ENCODE measurements at regions not wholly inside any gene's neighbourhood (a gene's known extent, or its start where the extent isn't known, plus 50 kb on each side); places are given as distances from the start of the nearest gene placed in this dataset.

DNA sequence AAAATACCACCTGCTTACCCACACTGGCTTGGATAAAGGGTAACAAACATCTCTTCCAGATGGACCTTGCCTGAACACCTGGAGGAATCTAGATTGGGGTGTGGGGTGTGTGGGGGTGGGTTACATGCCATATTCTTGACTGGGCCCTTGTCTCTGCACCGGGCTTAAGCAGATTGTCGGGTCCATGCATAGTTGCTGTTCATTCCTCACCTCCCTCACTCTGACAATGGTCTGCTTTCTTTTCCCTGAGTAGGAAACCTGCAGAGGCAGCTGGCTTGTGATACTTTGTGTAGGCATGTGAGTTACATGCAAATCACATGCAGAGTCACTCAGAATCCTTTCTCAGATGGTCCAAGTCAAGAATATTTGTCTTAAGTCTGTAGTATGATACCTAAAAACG, 112.8 kb upstream of the GLS start:
- Histone ChIP-seq H3K9me3 (no peaks in the 10 kb centered on the region), H3K36me3 (replicated peaks in 1 of 2; ENCODE audit: insufficient read depth in 1 of 2, low read depth in 2 of 2) (no peaks in the 10 kb centered on the region), H3K4me3 (no peak overlapping the region), H3K27me3 (no peaks in the 10 kb centered on the region), H3K27ac (no peak overlapping the region), H3K4me1 (no peaks in the 10 kb centered on the region)
- ATAC-seq (no peak), DNase-seq (no peak)
- 58 to 59% methylated on average over 3 of the region's 3 CpGs for WGBS, 2 donors
- intact Hi-C loops (cut with DNase I): no loop called here
- TF ChIP-seq POLR2A (IDR thresholded peaks at IDR 0.05) (no peak), CTCF (IDR thresholded peaks at IDR 0.05) (no peak)

- intact Hi-C loops (cut with DNase I): no loop called here
- Histone ChIP-seq H3K4me1 (no peaks in the 10 kb centered on the region), H3K4me3 (no peak overlapping the region), H3K36me3 (replicated peaks in 1 of 2; ENCODE audit: insufficient read depth in 1 of 2, low read depth in 2 of 2) (no peaks in the 10 kb centered on the region), H3K9me3 (no peaks in the 10 kb centered on the region), H3K27me3 (no peaks in the 10 kb centered on the region), H3K27ac (no peak overlapping the region)
- TF ChIP-seq POLR2A (IDR thresholded peaks at IDR 0.05) (no peak), CTCF (IDR thresholded peaks at IDR 0.05) (no peak)
- DNase-seq (no peak), ATAC-seq (no peak)
Measured at GRCh38 chr2:190769258-190769657, 111.4 kb upstream of the GLS start.

- no peak for TF ChIP-seq POLR2A (IDR thresholded peaks at IDR 0.05)
Measured at GRCh38 chr2:190771726-190772125, 108.9 kb upstream of the GLS start.

DNA sequence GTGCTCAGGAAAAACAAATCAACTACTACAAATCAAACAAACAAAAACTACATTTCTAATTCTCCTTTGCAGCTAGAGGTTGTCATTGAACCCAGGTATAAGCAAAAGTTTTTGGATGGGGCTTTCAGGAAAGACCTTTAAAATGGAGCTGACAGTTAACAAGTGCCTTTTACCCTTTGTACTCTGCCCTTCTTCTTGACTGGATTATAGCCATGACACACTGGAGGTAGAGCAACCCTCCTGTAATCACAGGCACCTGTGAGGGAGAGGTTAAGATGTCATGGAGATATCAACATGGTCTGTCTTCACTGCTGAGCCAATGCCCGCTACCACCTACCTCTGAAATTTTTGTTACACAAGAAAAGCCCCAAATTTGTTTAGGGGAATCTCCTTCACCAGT, 100.0 kb upstream of the GLS start:
- H3K4me1 ChIP-seq: peaks cover 3% of the 10 kb centered on the region
- H3K27me3 ChIP-seq: no peaks in the 10 kb centered on the region
- DNase-seq: no peak
- TF ChIP-seq CTCF (IDR thresholded peaks at IDR 0.05) (no peak), POLR2A (IDR thresholded peaks at IDR 0.05) (no peak)
- ATAC-seq: no peak
- 54 to 85% methylated on average over 1 of the region's 1 CpG for WGBS, 2 donors
- peaks cover 0 to 2% (median 0%) of the 10 kb centered on the region in 3 donors for H3K9me3 ChIP-seq
- no peaks in the 10 kb centered on the region for H3K36me3 ChIP-seq (replicated peaks in 1 of 2; ENCODE audit: insufficient read depth in 1 of 2, low read depth in 2 of 2)
- H3K4me3 ChIP-seq: no peak overlapping the region
- no peak overlapping the region for H3K27ac ChIP-seq
- intact Hi-C loops (cut with DNase I): no loop called here

More at GRCh38 chr2:190771726-190772125, 108.9 kb upstream of the GLS start:
- intact Hi-C loops (cut with DNase I): no loop called here
- Histone ChIP-seq H3K4me1 (no peaks in the 10 kb centered on the region), H3K9me3 (no peaks in the 10 kb centered on the region), H3K36me3 (replicated peaks in 1 of 2; ENCODE audit: insufficient read depth in 1 of 2, low read depth in 2 of 2) (no peaks in the 10 kb centered on the region), H3K4me3 (no peak overlapping the region), H3K27me3 (no peaks in the 10 kb centered on the region), H3K27ac (no peak overlapping the region)
- DNase-seq: no peak
- ATAC-seq: no peak

- intact Hi-C loops (cut with DNase I): no loop called here
- H3K27me3 ChIP-seq: no peaks in the 10 kb centered on the region
- 16 to 29% methylated on average over 4 of the region's 4 CpGs for WGBS, 2 donors
- DNase-seq (peak; percentile 55 to 60 (median 58)), ATAC-seq (peak; percentile 67)
- TF ChIP-seq CTCF (IDR thresholded peaks at IDR 0.05) (peak; percentile 16 to 83 (median 63)), POLR2A (IDR thresholded peaks at IDR 0.05) (no peak)
- H3K36me3 ChIP-seq (replicated peaks in 1 of 2; ENCODE audit: insufficient read depth in 1 of 2, low read depth in 2 of 2): no peaks in the 10 kb centered on the region
- peaks cover 11% of the 10 kb centered on the region for H3K4me1 ChIP-seq
- peaks cover 0 to 2% (median 0%) of the 10 kb centered on the region in 3 donors for H3K9me3 ChIP-seq
- no peak overlapping the region for H3K4me3 ChIP-seq
- no peak overlapping the region for H3K27ac ChIP-seq
Measured at GRCh38 chr2:190781604-190782198, 98.9 kb upstream of the GLS start.

Data from body of pancreas (tissue), 4 donors.